ENCODE measurements at regions not wholly inside any gene's neighbourhood (a gene's known extent, or its start where the extent isn't known, plus 50 kb on each side); places are given as distances from the start of the nearest gene placed in this dataset.

GRCh38 chr9:88077071-88077617, 61.1 kb downstream of the SPATA31C2 start:
- in situ Hi-C loops (cut with HindIII; ENCODE audit: low sequenced_read_pairs), result no loop called here
- DNase-seq (ENCODE audit: low read depth), result no peak
- TF ChIP-seq CTCF (IDR thresholded peaks at IDR 0.05; ENCODE audit: low read depth, low read length, missing control alignments), result no peak
- H3K4me3 ChIP-seq (ENCODE audit: low read depth, low read length), result peak overlapping the region; percentile 49

GRCh38 chr9:88076286-88077070, 61.8 kb downstream of the SPATA31C2 start:
- peak; percentile 29 for TF ChIP-seq CTCF (IDR thresholded peaks at IDR 0.05; ENCODE audit: low read depth, low read length, missing control alignments)
- peak; percentile 89 for DNase-seq (ENCODE audit: low read depth)
- H3K4me3 ChIP-seq (ENCODE audit: low read depth, low read length), result peak overlapping the region; percentile 49
- in situ Hi-C loops (cut with HindIII; ENCODE audit: low sequenced_read_pairs), result no loop called here

- peak overlapping the region; percentile 49 for H3K4me3 ChIP-seq (ENCODE audit: low read depth, low read length)
- peak; percentile 15 for DNase-seq (ENCODE audit: low read depth)
- in situ Hi-C loops (cut with HindIII; ENCODE audit: low sequenced_read_pairs), result no loop called here
- TF ChIP-seq CTCF (IDR thresholded peaks at IDR 0.05; ENCODE audit: low read depth, low read length, missing control alignments), result no peak
These were observed 62.3 kb downstream of the SPATA31C2 start for GRCh38 chr9:88075966-88076285.

- in situ Hi-C loops (cut with HindIII; ENCODE audit: low sequenced_read_pairs), result no loop called here
- no peak for DNase-seq (ENCODE audit: low read depth)
- no peak overlapping the region for H3K4me3 ChIP-seq (ENCODE audit: low read depth, low read length)
- TF ChIP-seq CTCF (IDR thresholded peaks at IDR 0.05; ENCODE audit: low read depth, low read length, missing control alignments), result no peak
These were observed 62.8 kb downstream of the SPATA31C2 start for GRCh38 chr9:88075506-88075905.

GRCh38 chr9:88074931-88075330, 63.3 kb downstream of the SPATA31C2 start:
- TF ChIP-seq CTCF (IDR thresholded peaks at IDR 0.05; ENCODE audit: low read depth, low read length, missing control alignments), result no peak
- no peak overlapping the region for H3K4me3 ChIP-seq (ENCODE audit: low read depth, low read length)
- in situ Hi-C loops (cut with HindIII; ENCODE audit: low sequenced_read_pairs), result no loop called here
- no peak for DNase-seq (ENCODE audit: low read depth)

GRCh38 chr9:88072831-88073375, 65.4 kb downstream of the SPATA31C2 start:
- TF ChIP-seq CTCF (IDR thresholded peaks at IDR 0.05; ENCODE audit: low read depth, low read length, missing control alignments), result no peak
- in situ Hi-C loops (cut with HindIII; ENCODE audit: low sequenced_read_pairs), result no loop called here
- no peak for DNase-seq (ENCODE audit: low read depth)
- no peak overlapping the region for H3K4me3 ChIP-seq (ENCODE audit: low read depth, low read length)

Measured in astrocyte of the cerebellum (primary cell).